ENCODE measurements at regions not wholly inside any gene's neighbourhood (a gene's known extent, or its start where the extent isn't known, plus 50 kb on each side); places are given as distances from the start of the nearest gene placed in this dataset.

GRCh38 chr3:94946683-94947082 is 883.8 kb downstream of the NSUN3 start:
- TF ChIP-seq NRF1 (IDR thresholded peaks at IDR 0.05; ENCODE audit: low read depth, low read length) (no peak), POLR2AphosphoS5 (IDR thresholded peaks at IDR 0.05; ENCODE audit: low read depth, low read length) (no peak), CTCF (IDR thresholded peaks at IDR 0.05; ENCODE audit: control extremely low read depth in 1 of 3, insufficient read depth in 1 of 3, low read depth in 1 of 3, low read length in 3 of 3) (no peak), USF2 (IDR thresholded peaks at IDR 0.05; ENCODE audit: low read length) (no peak), ZNF274 (IDR thresholded peaks at IDR 0.05; ENCODE audit: borderline replicate concordance, extremely low read depth, low read length) (no peak), GTF2F1 (IDR thresholded peaks at IDR 0.05; ENCODE audit: borderline replicate concordance, low read depth, low read length) (no peak), EZH2 (IDR thresholded peaks at IDR 0.05; ENCODE audit: low read depth, low read length, severe bottlenecking) (no peak), RAD21 (IDR thresholded peaks at IDR 0.05 in 1 of 2, conservative IDR thresholded peaks at IDR 0.05 in 1 of 2; ENCODE audit: low read depth in 2 of 2, low read length in 2 of 2) (no peak), RFX5 (IDR thresholded peaks at IDR 0.05; ENCODE audit: borderline replicate concordance, low read depth, low read length) (no peak), POLR2A (IDR thresholded peaks at IDR 0.05; ENCODE audit: control extremely low read depth in 1 of 2, low read depth in 2 of 2, low read length in 2 of 2) (no peak)

Measured in H1 (cell line).